DND-41 (cell line): ENCODE measurements at regions not wholly inside any gene's neighbourhood (a gene's known extent, or its start where the extent isn't known, plus 50 kb on each side); places are given as distances from the start of the nearest gene placed in this dataset.

Experiments used
- ATAC-seq: fragments of 200-7000 bp; cut with Tn5 transposase; 3 replicates; pipeline ENCODE4 v1.9.1; 2021; ENCODE audit warnings: low read depth; ENCODE audit not compliant: insufficient read depth
- DNase-seq: peaks from one replicate; pipeline ENCODE4 v3.0.0-alpha.2; 2020
- H2AFZ ChIP-seq: 2 replicates; pipeline ENCODE4 v1.6.0; 2012; ENCODE audit warnings: low read depth, low read length
- H3K27ac ChIP-seq: 2 replicates; pipeline ENCODE4 v1.5.1; 2012; ENCODE audit warnings: low read length, inconsistent platforms
- H3K27me3 ChIP-seq: fragments of 200-600 bp; sonication (generic); 2 replicates; pipeline ENCODE4 v1.6.0; 2012; ENCODE audit warnings: low read length, mild to moderate bottlenecking, inconsistent platforms; ENCODE audit not compliant: insufficient read depth, poor library complexity
- H3K36me3 ChIP-seq: 2 replicates; pipeline ENCODE4 v1.5.1; 2012; ENCODE audit warnings: low read length, inconsistent platforms; ENCODE audit not compliant: insufficient read depth
- H3K4me1 ChIP-seq: 2 replicates; pipeline ENCODE4 v1.5.1; 2012; ENCODE audit warnings: mild to moderate bottlenecking, low read length; ENCODE audit not compliant: insufficient read depth
- H3K4me2 ChIP-seq: 2 replicates; pipeline ENCODE4 v1.6.0; 2012; ENCODE audit warnings: mild to moderate bottlenecking, moderate library complexity, low read length, inconsistent platforms; ENCODE audit not compliant: insufficient read depth
- H3K4me3 ChIP-seq, 2 experiments: fragments of 200-600 bp in 1 of 2; shearing (Covaris generic) in 1 of 2; 2 replicates each; pipeline ENCODE4 v1.5.1; 2012 to 2016; ENCODE audit warnings: inconsistent platforms in 2 of 2, low read length in 2 of 2, mild to moderate bottlenecking in 2 of 2, low read depth in 1 of 2, moderate library complexity in 1 of 2
- H3K79me2 ChIP-seq: 2 replicates; pipeline ENCODE4 v1.6.0; 2012; ENCODE audit warnings: low read length, inconsistent platforms; ENCODE audit not compliant: insufficient read depth
- H3K9ac ChIP-seq: 2 replicates; pipeline ENCODE4 v1.6.0; 2012; ENCODE audit warnings: low read depth, mild to moderate bottlenecking, inconsistent platforms, low read length, moderate library complexity
- H3K9me3 ChIP-seq: 2 replicates; pipeline ENCODE4 v1.5.1; 2012; ENCODE audit warnings: low read length, moderate library complexity, mild to moderate bottlenecking, inconsistent platforms; ENCODE audit not compliant: insufficient read depth, severe bottlenecking
- H4K20me1 ChIP-seq: 2 replicates; pipeline ENCODE4 v1.6.0; 2012; ENCODE audit warnings: low read length; ENCODE audit not compliant: insufficient read depth
- EZH2 ChIP-seq: IDR thresholded peaks from 3 replicates; pipeline ENCODE4 v1.6.1; 2012; ENCODE audit warnings: borderline replicate concordance, low read depth, mild to moderate bottlenecking, moderate library complexity, low read length, inconsistent platforms; ENCODE audit not compliant: severe bottlenecking
- TF ChIP-seq, protein P1 (sequence below): IDR thresholded peaks from 2 replicates; pipeline ENCODE4 v1.5.1; 2012; ENCODE audit warnings: borderline replicate concordance, low read length, moderate library complexity, mild to moderate bottlenecking; ENCODE audit not compliant: poor library complexity, severe bottlenecking; ENCODE audit errors: extremely low read depth

GRCh38 chr3:19748782-19749447, 185.1 kb downstream of the EFHB start:
- no peaks in the 10 kb centered on the region for H3K36me3 ChIP-seq
- no peaks in the 10 kb centered on the region for H3K4me1 ChIP-seq
- TF ChIP-seq EZH2 = no peak
- TF ChIP-seq, protein P1, sequence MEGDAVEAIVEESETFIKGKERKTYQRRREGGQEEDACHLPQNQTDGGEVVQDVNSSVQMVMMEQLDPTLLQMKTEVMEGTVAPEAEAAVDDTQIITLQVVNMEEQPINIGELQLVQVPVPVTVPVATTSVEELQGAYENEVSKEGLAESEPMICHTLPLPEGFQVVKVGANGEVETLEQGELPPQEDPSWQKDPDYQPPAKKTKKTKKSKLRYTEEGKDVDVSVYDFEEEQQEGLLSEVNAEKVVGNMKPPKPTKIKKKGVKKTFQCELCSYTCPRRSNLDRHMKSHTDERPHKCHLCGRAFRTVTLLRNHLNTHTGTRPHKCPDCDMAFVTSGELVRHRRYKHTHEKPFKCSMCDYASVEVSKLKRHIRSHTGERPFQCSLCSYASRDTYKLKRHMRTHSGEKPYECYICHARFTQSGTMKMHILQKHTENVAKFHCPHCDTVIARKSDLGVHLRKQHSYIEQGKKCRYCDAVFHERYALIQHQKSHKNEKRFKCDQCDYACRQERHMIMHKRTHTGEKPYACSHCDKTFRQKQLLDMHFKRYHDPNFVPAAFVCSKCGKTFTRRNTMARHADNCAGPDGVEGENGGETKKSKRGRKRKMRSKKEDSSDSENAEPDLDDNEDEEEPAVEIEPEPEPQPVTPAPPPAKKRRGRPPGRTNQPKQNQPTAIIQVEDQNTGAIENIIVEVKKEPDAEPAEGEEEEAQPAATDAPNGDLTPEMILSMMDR = no peak
- H2AFZ ChIP-seq = no peak overlapping the region
- no peaks in the 10 kb centered on the region for H4K20me1 ChIP-seq
- no peak overlapping the region for H3K27ac ChIP-seq
- no peaks in the 10 kb centered on the region for H3K9me3 ChIP-seq
- H3K79me2 ChIP-seq = no peaks in the 10 kb centered on the region
- DNase-seq = no peak
- no peak overlapping the region for H3K9ac ChIP-seq
- no peak overlapping the region for H3K4me3 ChIP-seq
- ATAC-seq = no peak
- H3K4me2 ChIP-seq = no peak overlapping the region
- H3K27me3 ChIP-seq = no peaks in the 10 kb centered on the region

DNA sequence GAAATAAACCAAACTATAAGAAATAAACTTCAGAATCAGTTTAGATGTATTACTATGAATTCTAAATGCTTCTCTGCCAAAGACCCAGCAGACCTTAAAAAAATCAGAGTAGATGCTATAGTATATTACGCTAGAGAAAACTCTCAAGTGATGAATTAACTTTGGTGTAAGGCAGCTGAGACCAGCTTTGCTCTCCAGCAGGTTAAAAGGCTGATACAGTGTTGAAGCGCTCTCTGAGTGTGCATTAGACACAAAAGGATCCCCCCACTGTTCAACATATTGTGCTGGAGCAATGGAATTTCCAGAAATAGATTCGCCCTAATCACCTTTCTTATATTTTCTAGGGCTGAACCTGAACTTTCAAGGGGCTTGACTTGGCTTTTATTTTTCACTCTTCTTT, 190.0 kb downstream of the EFHB start:
- no peaks in the 10 kb centered on the region for H3K4me1 ChIP-seq
- H3K27ac ChIP-seq = no peak overlapping the region
- H3K9ac ChIP-seq = no peak overlapping the region
- no peaks in the 10 kb centered on the region for H3K36me3 ChIP-seq
- DNase-seq (no peak), ATAC-seq (no peak)
- no peaks in the 10 kb centered on the region for H3K79me2 ChIP-seq
- no peaks in the 10 kb centered on the region for H4K20me1 ChIP-seq
- H3K9me3 ChIP-seq = no peaks in the 10 kb centered on the region
- H2AFZ ChIP-seq = no peak overlapping the region
- no peak overlapping the region for H3K4me2 ChIP-seq
- H3K27me3 ChIP-seq = no peaks in the 10 kb centered on the region
- no peak for TF ChIP-seq EZH2
- TF ChIP-seq, protein P1 = no peak
- no peak overlapping the region for H3K4me3 ChIP-seq

- Histone ChIP-seq H3K27me3 (no peaks in the 10 kb centered on the region), H3K79me2 (no peaks in the 10 kb centered on the region), H3K27ac (no peak overlapping the region), H3K36me3 (no peaks in the 10 kb centered on the region), H3K9me3 (no peaks in the 10 kb centered on the region), H3K4me1 (no peaks in the 10 kb centered on the region), H2AFZ (no peak overlapping the region), H3K9ac (no peak overlapping the region), H4K20me1 (no peaks in the 10 kb centered on the region), H3K4me3 (no peak overlapping the region), H3K4me2 (no peak overlapping the region)
- ATAC-seq (no peak), DNase-seq (no peak)
- TF ChIP-seq EZH2 = no peak
- TF ChIP-seq, protein P1 = no peak
Observed at GRCh38 chr3:19742935-19743334, 191.1 kb downstream of the EFHB start.

DNA sequence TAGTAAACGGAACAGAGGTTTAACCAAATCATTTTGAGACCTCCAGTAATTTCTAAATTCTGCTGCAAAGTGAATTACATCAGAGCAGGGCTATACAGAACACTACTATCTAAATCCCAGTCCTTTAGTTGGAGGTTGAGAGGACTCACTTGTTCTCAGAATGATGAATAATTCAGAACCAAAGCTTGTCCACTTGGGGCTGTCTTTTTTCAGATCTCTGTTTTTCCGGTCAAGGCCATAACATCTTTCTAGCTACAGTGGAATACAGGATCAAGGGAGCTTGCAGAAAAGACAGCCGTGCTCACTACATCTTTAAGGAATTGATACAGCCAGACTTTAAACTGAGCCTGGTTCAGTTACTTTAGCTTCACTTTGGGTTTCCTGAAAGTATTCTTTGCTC, 194.5 kb downstream of the EFHB start:
- Histone ChIP-seq H3K79me2 (no peaks in the 10 kb centered on the region), H2AFZ (no peak overlapping the region), H3K4me1 (no peaks in the 10 kb centered on the region), H3K27me3 (no peaks in the 10 kb centered on the region), H3K4me2 (no peak overlapping the region), H3K36me3 (no peaks in the 10 kb centered on the region), H3K9ac (no peak overlapping the region), H3K4me3 (no peak overlapping the region), H4K20me1 (no peaks in the 10 kb centered on the region), H3K9me3 (no peaks in the 10 kb centered on the region), H3K27ac (no peak overlapping the region)
- DNase-seq (no peak), ATAC-seq (no peak)
- TF ChIP-seq, protein P1 = no peak
- TF ChIP-seq EZH2 = no peak
